Stomach (tissue), 4 donors: ENCODE measurements at regions not wholly inside any gene's neighbourhood (a gene's known extent, or its start where the extent isn't known, plus 50 kb on each side); places are given as distances from the start of the nearest gene placed in this dataset.

Experiments
- CTCF ChIP-seq, 7 experiments: fragments of 450-650 bp in 4 of 7; fragments of 200-600 bp in 3 of 7; sonication (generic) in 3 of 7; IDR thresholded peaks; one replicate each; pipeline ENCODE4 v1.5.1; 2016 to 2019; ENCODE audit warnings: antibody characterized with exemption in 7 of 7, control low read depth in 2 of 7, mild to moderate bottlenecking in 1 of 7
- POLR2A ChIP-seq, 4 donors: fragments of 450-650 bp; IDR thresholded peaks; one replicate each; pipeline ENCODE4 v1.6.1; 2016; ENCODE audit warnings: antibody characterized with exemption in 4 of 4, control low read depth in 2 of 4, mild to moderate bottlenecking in 1 of 4, moderate library complexity in 1 of 4
- POLR2AphosphoS5 ChIP-seq, 3 donors: sonication (generic); formaldehyde crosslinking; IDR thresholded peaks; one replicate each; pipeline ENCODE4 v1.6.1; 2016; ENCODE audit warnings: antibody characterized with exemption in 3 of 3

GRCh38 chr17:13952009-13952750 is 117.1 kb upstream of the COX10 start:
- TF ChIP-seq POLR2A (IDR thresholded peaks at IDR 0.05) (no peak), CTCF (IDR thresholded peaks at IDR 0.05) (no peak), POLR2AphosphoS5 (IDR thresholded peaks at IDR 0.05) (no peak)
